PC-3 (cell line): ENCODE measurements at regions not wholly inside any gene's neighbourhood (a gene's known extent, or its start where the extent isn't known, plus 50 kb on each side); places are given as distances from the start of the nearest gene placed in this dataset.
A peak's percentile ranks its signal among the peaks of the same experiment; 100 is the strongest.

Experiments used
- ATAC-seq: fragments of 200-7000 bp; cut with Tn5 transposase; 2 replicates; pipeline ENCODE4 v1.9.1; 2020; ENCODE audit warnings: mild to moderate bottlenecking, moderate library complexity
- BruUV-seq: library from RNA; stranded (reverse); fragments of 400-500 nt; replicated peaks from 2 replicates; lab custom pipeline; 2021; lab: Mats Ljungman, UMichigan
- CTCF ChIA-PET: fragments of 300-600 bp; sonication (Branson Sonifier 250); formaldehyde crosslinking; loops from one replicate; lab custom pipeline; 2022; ENCODE audit warnings: antibody characterized with exemption; lab: Charles Lee
- POLR2A ChIA-PET: fragments of 300-600 bp; sonication (Branson Sonifier 250); formaldehyde crosslinking; loops from one replicate; lab custom pipeline; 2022; ENCODE audit warnings: antibody characterized with exemption; ENCODE audit not compliant: unreplicated experiment; lab: Charles Lee
- DNase-seq: peaks from one replicate; pipeline ENCODE4 v3.0.0-alpha.2; 2015
- H2AFZ ChIP-seq: fragments of 300-600 bp; sonication (generic); 2 replicates; pipeline ENCODE4 v1.6.0; 2016; ENCODE audit warnings: antibody characterized with exemption, low read length
- H3F3A ChIP-seq: fragments of 300-600 bp; sonication (generic); one replicate; pipeline ENCODE4 v1.6.0; 2017; ENCODE audit warnings: antibody characterized with exemption, low read length, control low read depth, mild to moderate bottlenecking; ENCODE audit not compliant: unreplicated experiment
- H3K27ac ChIP-seq: fragments of 300-600 bp; sonication (generic); 2 replicates; pipeline ENCODE4 v1.5.1; 2016; ENCODE audit warnings: mild to moderate bottlenecking, low read length
- H3K27me3 ChIP-seq: fragments of 300-600 bp; sonication (generic); 2 replicates; pipeline ENCODE4 v1.6.1; 2016; ENCODE audit warnings: low read length, mixed read lengths
- H3K36me3 ChIP-seq: fragments of 300-600 bp; sonication (generic); 2 replicates; pipeline ENCODE4 v1.6.1; 2016; ENCODE audit warnings: low read depth, mixed run types, low read length, mixed read lengths
- H3K4me1 ChIP-seq: fragments of 300-600 bp; sonication (generic); 2 replicates; pipeline ENCODE4 v1.5.1; 2016; ENCODE audit warnings: low read length; ENCODE audit not compliant: insufficient read depth
- H3K4me2 ChIP-seq: fragments of 300-600 bp; sonication (generic); 2 replicates; pipeline ENCODE4 v1.6.0; 2016; ENCODE audit warnings: low read length
- H3K4me3 ChIP-seq: fragments of 300-600 bp; sonication (generic); 2 replicates; pipeline ENCODE4 v1.5.1; 2016; ENCODE audit warnings: mild to moderate bottlenecking, low read length, mixed read lengths
- H3K79me2 ChIP-seq: fragments of 300-600 bp; sonication (generic); 2 replicates; pipeline ENCODE4 v1.6.1; 2017; ENCODE audit warnings: low read length, mixed read lengths
- H3K9ac ChIP-seq: fragments of 300-600 bp; sonication (generic); 2 replicates; pipeline ENCODE4 v1.6.0; 2016; ENCODE audit warnings: mild to moderate bottlenecking, low read length
- H3K9me2 ChIP-seq: fragments of 300-600 bp; sonication (generic); replicated peaks from 2 replicates; pipeline ENCODE4 v1.6.1; 2016; ENCODE audit warnings: mixed run types, low read length, mixed read lengths
- H3K9me3 ChIP-seq: fragments of 300-600 bp; sonication (generic); 2 replicates; pipeline ENCODE4 v1.6.1; 2016; ENCODE audit warnings: low read length, mixed read lengths
- H4K20me1 ChIP-seq: fragments of 300-600 bp; sonication (generic); 2 replicates; pipeline ENCODE4 v1.6.1; 2016; ENCODE audit warnings: low read length, mixed read lengths
- CTCF ChIP-seq: fragments of 300-600 bp; sonication (generic); conservative IDR thresholded peaks from 2 replicates; pipeline ENCODE4 v1.5.1; 2017; ENCODE audit warnings: antibody characterized with exemption, low read depth, mild to moderate bottlenecking, low read length
- EZH2 ChIP-seq: fragments of 300-600 bp; sonication (generic); IDR thresholded peaks from one replicate; pipeline ENCODE4 v1.6.1; 2017; ENCODE audit warnings: antibody characterized with exemption, mild to moderate bottlenecking, low read length; ENCODE audit not compliant: unreplicated experiment
- EZH2phosphoT487 ChIP-seq: fragments of 300-600 bp; sonication (generic); IDR thresholded peaks from 2 replicates; pipeline ENCODE4 v1.6.1; 2018; ENCODE audit warnings: mild to moderate bottlenecking, antibody characterized with exemption, low read length, borderline replicate concordance
- intact Hi-C: fragments of 100-400 bp; cut with micrococcal nuclease; formaldehyde crosslinking; loops from 2 replicates; pipeline ENCODE4 v1.9.0; 2023

GRCh38 chr16:88320947-88321634, 61.7 kb upstream of the ZNF469 start:
- CTCF ChIA-PET: no interaction called here
- TF ChIP-seq EZH2phosphoT487 (no peak), CTCF (no peak), EZH2 (no peak)
- H4K20me1 ChIP-seq: no peaks in the 10 kb centered on the region
- BruUV-seq: no TSS peak
- no peak overlapping the region for H3K4me2 ChIP-seq
- DNase-seq (peak; percentile 38), ATAC-seq (no peak)
- H3K4me3 ChIP-seq: no peak overlapping the region
- no peaks in the 10 kb centered on the region for H3K9me3 ChIP-seq
- no peak overlapping the region for H2AFZ ChIP-seq
- H3K9ac ChIP-seq: no peak overlapping the region
- H3K27ac ChIP-seq: no peak overlapping the region
- H3K79me2 ChIP-seq: no peaks in the 10 kb centered on the region
- peaks cover 2% of the 10 kb centered on the region for H3K4me1 ChIP-seq
- POLR2A ChIA-PET: no interaction called here
- H3K9me2 ChIP-seq: no peaks in the 10 kb centered on the region
- no peaks in the 10 kb centered on the region for H3F3A ChIP-seq
- intact Hi-C loops: no loop called here
- H3K36me3 ChIP-seq: no peaks in the 10 kb centered on the region
- H3K27me3 ChIP-seq: no peaks in the 10 kb centered on the region

GRCh38 chr16:88321635-88322499, 60.9 kb upstream of the ZNF469 start:
- TF ChIP-seq EZH2phosphoT487 (no peak), EZH2 (no peak), CTCF (no peak)
- Histone ChIP-seq H4K20me1 (no peaks in the 10 kb centered on the region), H3K9me3 (no peaks in the 10 kb centered on the region), H3K4me1 (no peaks in the 10 kb centered on the region), H3K9ac (no peak overlapping the region), H3K27me3 (no peaks in the 10 kb centered on the region), H3K79me2 (no peaks in the 10 kb centered on the region), H3K36me3 (no peaks in the 10 kb centered on the region), H3K9me2 (no peaks in the 10 kb centered on the region), H2AFZ (no peak overlapping the region), H3K4me3 (no peak overlapping the region), H3F3A (no peaks in the 10 kb centered on the region), H3K4me2 (no peak overlapping the region), H3K27ac (no peak overlapping the region)
- CTCF ChIA-PET: no interaction called here
- BruUV-seq: no TSS peak
- ATAC-seq (no peak), DNase-seq (no peak)
- intact Hi-C loops: no loop called here
- POLR2A ChIA-PET: no interaction called here
